ENCODE measurements at regions not wholly inside any gene's neighbourhood (a gene's known extent, or its start where the extent isn't known, plus 50 kb on each side); places are given as distances from the start of the nearest gene placed in this dataset.

- no peak for DNase-seq (ENCODE audit: low spot score)
- TF ChIP-seq CTCF (IDR thresholded peaks at IDR 0.05; ENCODE audit: extremely low read depth, missing control alignments) = no peak
These were observed 191.1 kb upstream of the TSC22D2 start for GRCh38 chr3:150216866-150217600.

- no peak for DNase-seq (ENCODE audit: low spot score)
- TF ChIP-seq CTCF (IDR thresholded peaks at IDR 0.05; ENCODE audit: extremely low read depth, missing control alignments) = no peak
These were observed 191.9 kb upstream of the TSC22D2 start for GRCh38 chr3:150216041-150216811.

- TF ChIP-seq CTCF (IDR thresholded peaks at IDR 0.05; ENCODE audit: extremely low read depth, missing control alignments) = no peak
- DNase-seq (ENCODE audit: low spot score) = no peak
These were observed 192.5 kb upstream of the TSC22D2 start for GRCh38 chr3:150215616-150216015.

- DNase-seq (ENCODE audit: low spot score) = no peak
- no peak for TF ChIP-seq CTCF (IDR thresholded peaks at IDR 0.05; ENCODE audit: extremely low read depth, missing control alignments)
These were observed 194.5 kb upstream of the TSC22D2 start for GRCh38 chr3:150213577-150213976.

GRCh38 chr3:150210461-150211110, 197.5 kb upstream of the TSC22D2 start:
- no peak for DNase-seq (ENCODE audit: low spot score)
- no peak for TF ChIP-seq CTCF (IDR thresholded peaks at IDR 0.05; ENCODE audit: extremely low read depth, missing control alignments)

- no peak for TF ChIP-seq CTCF (IDR thresholded peaks at IDR 0.05; ENCODE audit: extremely low read depth, missing control alignments)
- DNase-seq (ENCODE audit: low spot score) = no peak
These were observed 204.8 kb upstream of the TSC22D2 start for GRCh38 chr3:150203273-150203672.

- TF ChIP-seq CTCF (IDR thresholded peaks at IDR 0.05; ENCODE audit: extremely low read depth, missing control alignments) = no peak
- no peak for DNase-seq (ENCODE audit: low spot score)
These were observed 205.4 kb upstream of the TSC22D2 start for GRCh38 chr3:150202711-150203110.

Measured in GM20000 (cell line).